ENCODE measurements at regions not wholly inside any gene's neighbourhood (a gene's known extent, or its start where the extent isn't known, plus 50 kb on each side); places are given as distances from the start of the nearest gene placed in this dataset.
A peak's percentile ranks its signal among the peaks of the same experiment; 100 is the strongest.

- TF ChIP-seq CTCF (IDR thresholded peaks at IDR 0.05; ENCODE audit: low read depth, low read length, missing input control) (no peak), GABPA (IDR thresholded peaks at IDR 0.05 in 1 of 2, conservative IDR thresholded peaks at IDR 0.05 in 1 of 2) (no peak), JUND (IDR thresholded peaks at IDR 0.05) (no peak), MAX (IDR thresholded peaks at IDR 0.05) (no peak), RAD21 (IDR thresholded peaks at IDR 0.05) (no peak), YY1 (IDR thresholded peaks at IDR 0.05) (no peak), ATF3 (IDR thresholded peaks at IDR 0.05) (no peak), SP1 (IDR thresholded peaks at IDR 0.05) (peak; percentile 28)
Observed at GRCh38 chr16:9257843-9258242, 166.4 kb downstream of the HAPSTR1 start.

Measured in liver (tissue), 3 donors.